Suprapubic skin (tissue), 4 donors: ENCODE measurements at regions not wholly inside any gene's neighbourhood (a gene's known extent, or its start where the extent isn't known, plus 50 kb on each side); places are given as distances from the start of the nearest gene placed in this dataset.

Source experiments
- DNase-seq, 2 donors: peaks; one replicate each; pipeline ENCODE4 v3.0.0-alpha.2; 2019; ENCODE audit warnings: low spot score in 2 of 2
- H3K27ac ChIP-seq: fragments of 200-600 bp; sonication (generic); one replicate; pipeline ENCODE4 v1.5.1; 2019
- H3K27me3 ChIP-seq: fragments of 200-600 bp; sonication (generic); one replicate; pipeline ENCODE4 v1.5.1; 2019
- H3K36me3 ChIP-seq: fragments of 200-600 bp; sonication (generic); one replicate; pipeline ENCODE4 v1.5.1; 2019
- H3K4me1 ChIP-seq: fragments of 200-600 bp; sonication (generic); one replicate; pipeline ENCODE4 v1.5.1; 2019
- H3K4me3 ChIP-seq: fragments of 200-600 bp; sonication (generic); one replicate; pipeline ENCODE4 v1.5.1; 2019; ENCODE audit warnings: mild to moderate bottlenecking
- H3K9me3 ChIP-seq: fragments of 200-600 bp; sonication (generic); one replicate; pipeline ENCODE4 v1.5.1; 2019
- EP300 ChIP-seq: sonication (generic); formaldehyde crosslinking; IDR thresholded peaks from one replicate; pipeline ENCODE4 v1.6.1; 2017; ENCODE audit warnings: antibody characterized with exemption
- POLR2A ChIP-seq, 2 donors: fragments of 450-650 bp; IDR thresholded peaks; one replicate each; pipeline ENCODE4 v1.6.1; 2017; ENCODE audit warnings: antibody characterized with exemption in 2 of 2, mild to moderate bottlenecking in 2 of 2, moderate library complexity in 2 of 2
- POLR2AphosphoS5 ChIP-seq, 3 donors: sonication (generic); formaldehyde crosslinking; IDR thresholded peaks; one replicate each; pipeline ENCODE4 v1.6.1; 2017; ENCODE audit warnings: antibody characterized with exemption in 3 of 3
- WGBS: methylation state at CpG from one replicate; pipeline ENCODE4 v1.1.5; 2018; 5-methylcytosine and 5-hydroxymethylcytosine counted together
- TF ChIP-seq, protein P1 (sequence below), 2 donors: fragments of 200-600 bp in 1 of 2; fragments of 450-650 bp in 1 of 2; sonication (generic) in 1 of 2; IDR thresholded peaks; one replicate each; pipeline ENCODE4 v1.5.1; 2016 to 2019; ENCODE audit warnings: antibody characterized with exemption in 2 of 2, mild to moderate bottlenecking in 1 of 2, moderate library complexity in 1 of 2

DNA sequence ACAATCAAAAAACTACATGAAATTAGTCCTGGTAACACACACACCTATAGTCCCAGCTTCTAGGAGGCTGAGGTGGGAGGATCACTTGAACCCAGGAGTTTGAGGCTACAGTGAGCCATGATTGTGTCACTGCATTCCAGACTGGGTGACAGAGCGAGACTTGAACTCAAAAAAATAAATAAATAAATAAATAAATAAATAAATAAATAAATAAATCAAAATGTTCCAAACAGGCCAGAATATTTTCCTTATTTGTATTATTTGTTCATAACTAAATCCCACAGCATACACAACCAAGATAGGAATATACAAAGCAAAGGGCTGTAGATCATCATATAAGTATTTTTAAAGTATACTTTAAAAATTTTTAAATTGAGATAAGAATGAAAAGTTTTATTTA lies 537.2 kb upstream of the CDH8 start:
- H3K4me1 ChIP-seq: no peaks in the 10 kb centered on the region
- H3K9me3 ChIP-seq: no peaks in the 10 kb centered on the region
- H3K4me3 ChIP-seq: no peak overlapping the region
- H3K36me3 ChIP-seq: no peaks in the 10 kb centered on the region
- TF ChIP-seq POLR2A (IDR thresholded peaks at IDR 0.05): no peak
- TF ChIP-seq, protein P1, sequence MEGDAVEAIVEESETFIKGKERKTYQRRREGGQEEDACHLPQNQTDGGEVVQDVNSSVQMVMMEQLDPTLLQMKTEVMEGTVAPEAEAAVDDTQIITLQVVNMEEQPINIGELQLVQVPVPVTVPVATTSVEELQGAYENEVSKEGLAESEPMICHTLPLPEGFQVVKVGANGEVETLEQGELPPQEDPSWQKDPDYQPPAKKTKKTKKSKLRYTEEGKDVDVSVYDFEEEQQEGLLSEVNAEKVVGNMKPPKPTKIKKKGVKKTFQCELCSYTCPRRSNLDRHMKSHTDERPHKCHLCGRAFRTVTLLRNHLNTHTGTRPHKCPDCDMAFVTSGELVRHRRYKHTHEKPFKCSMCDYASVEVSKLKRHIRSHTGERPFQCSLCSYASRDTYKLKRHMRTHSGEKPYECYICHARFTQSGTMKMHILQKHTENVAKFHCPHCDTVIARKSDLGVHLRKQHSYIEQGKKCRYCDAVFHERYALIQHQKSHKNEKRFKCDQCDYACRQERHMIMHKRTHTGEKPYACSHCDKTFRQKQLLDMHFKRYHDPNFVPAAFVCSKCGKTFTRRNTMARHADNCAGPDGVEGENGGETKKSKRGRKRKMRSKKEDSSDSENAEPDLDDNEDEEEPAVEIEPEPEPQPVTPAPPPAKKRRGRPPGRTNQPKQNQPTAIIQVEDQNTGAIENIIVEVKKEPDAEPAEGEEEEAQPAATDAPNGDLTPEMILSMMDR (IDR thresholded peaks at IDR 0.05): no peak
- no peak for TF ChIP-seq POLR2AphosphoS5 (IDR thresholded peaks at IDR 0.05)
- no peak for TF ChIP-seq EP300
- H3K27ac ChIP-seq: no peak overlapping the region
- 73% methylated on average over 1 of the region's 1 CpG for WGBS
- DNase-seq: no peak
- H3K27me3 ChIP-seq: no peaks in the 10 kb centered on the region

DNA sequence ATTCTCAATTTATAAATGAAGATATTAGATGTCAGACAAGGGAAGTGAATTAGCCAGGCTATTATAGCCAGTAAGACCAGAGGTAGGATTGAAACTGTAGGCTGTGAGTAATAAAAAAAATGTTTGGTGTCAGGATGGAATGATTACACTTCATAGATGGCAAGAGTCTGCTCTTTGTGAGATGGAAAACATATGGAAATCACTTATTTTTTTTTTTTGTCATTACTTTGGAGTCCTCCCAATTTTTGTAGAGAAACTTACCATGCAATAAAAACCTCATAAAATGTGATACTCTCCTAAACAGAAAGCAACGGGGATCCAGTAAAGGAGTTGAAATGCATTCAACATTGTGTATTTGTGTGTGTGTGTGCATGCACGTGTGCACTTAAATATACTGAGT lies 532.7 kb upstream of the CDH8 start:
- Histone ChIP-seq H3K27ac (no peak overlapping the region), H3K9me3 (no peaks in the 10 kb centered on the region), H3K36me3 (no peaks in the 10 kb centered on the region), H3K4me1 (no peaks in the 10 kb centered on the region), H3K4me3 (no peak overlapping the region), H3K27me3 (no peaks in the 10 kb centered on the region)
- no peak for TF ChIP-seq POLR2AphosphoS5 (IDR thresholded peaks at IDR 0.05)
- no peak for TF ChIP-seq POLR2A (IDR thresholded peaks at IDR 0.05)
- TF ChIP-seq, protein P1 (IDR thresholded peaks at IDR 0.05): no peak
- no peak for TF ChIP-seq EP300
- no peak for DNase-seq
- WGBS: 74% methylated on average over 2 of the region's 2 CpGs

DNA sequence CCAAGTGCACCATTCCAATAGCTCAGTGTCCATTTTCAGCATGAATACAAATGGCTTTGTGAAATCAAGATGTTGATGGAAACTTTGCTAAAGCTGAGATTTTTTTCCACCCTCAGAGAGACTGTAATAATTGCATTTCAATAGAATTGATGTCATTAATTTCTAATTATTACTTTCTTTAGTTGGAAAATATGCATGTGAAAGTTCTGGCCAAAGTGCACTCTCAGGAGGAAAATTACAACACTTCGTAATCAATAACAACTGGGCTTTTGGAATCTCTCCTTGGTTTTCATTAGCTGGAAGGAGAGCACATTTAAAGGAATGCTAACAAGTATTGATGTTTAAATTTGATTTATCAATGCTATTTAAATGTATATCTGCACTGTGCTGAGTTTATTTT lies 529.5 kb upstream of the CDH8 start:
- Histone ChIP-seq H3K27ac (no peak overlapping the region), H3K4me3 (no peak overlapping the region), H3K4me1 (no peaks in the 10 kb centered on the region), H3K36me3 (no peaks in the 10 kb centered on the region), H3K9me3 (no peaks in the 10 kb centered on the region), H3K27me3 (no peaks in the 10 kb centered on the region)
- no peak for DNase-seq
- TF ChIP-seq EP300 (no peak), POLR2AphosphoS5 (IDR thresholded peaks at IDR 0.05) (no peak), POLR2A (IDR thresholded peaks at IDR 0.05) (no peak)
- TF ChIP-seq, protein P1 (IDR thresholded peaks at IDR 0.05): no peak
- 50% methylated on average over 1 of the region's 1 CpG for WGBS

DNA sequence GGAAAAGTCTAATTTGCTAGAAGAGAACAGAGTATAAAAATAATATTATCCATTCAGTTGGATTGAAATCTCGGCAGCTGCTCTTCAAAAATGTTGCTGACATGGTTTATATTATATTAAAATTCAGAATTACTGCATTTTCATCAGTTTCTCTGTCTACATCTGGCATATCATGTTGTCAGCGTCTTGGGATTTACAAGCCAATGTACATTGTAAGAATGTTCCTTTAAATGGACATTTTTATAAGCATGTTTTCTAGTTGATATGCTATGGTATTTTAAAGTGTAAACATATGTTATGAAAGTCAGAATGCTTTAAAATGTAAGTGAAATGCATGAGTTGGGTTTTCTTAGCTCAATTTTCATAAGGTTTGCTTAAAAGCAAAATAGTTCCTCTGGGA lies 528.1 kb upstream of the CDH8 start:
- DNase-seq: no peak
- H3K4me1 ChIP-seq: no peaks in the 10 kb centered on the region
- TF ChIP-seq EP300 (no peak), POLR2A (IDR thresholded peaks at IDR 0.05) (no peak), POLR2AphosphoS5 (IDR thresholded peaks at IDR 0.05) (no peak)
- TF ChIP-seq, protein P1 (IDR thresholded peaks at IDR 0.05): no peak
- H3K4me3 ChIP-seq: no peak overlapping the region
- no peaks in the 10 kb centered on the region for H3K36me3 ChIP-seq
- H3K27ac ChIP-seq: no peak overlapping the region
- 68% methylated on average over 2 of the region's 2 CpGs for WGBS
- no peaks in the 10 kb centered on the region for H3K27me3 ChIP-seq
- no peaks in the 10 kb centered on the region for H3K9me3 ChIP-seq

- Histone ChIP-seq H3K27me3 (no peaks in the 10 kb centered on the region), H3K9me3 (peaks cover 3% of the 10 kb centered on the region), H3K36me3 (no peaks in the 10 kb centered on the region)
Observed at GRCh38 chr16:62562121-62562520, 525.9 kb upstream of the CDH8 start.

More at GRCh38 chr16:62562121-62562520, 525.9 kb upstream of the CDH8 start:
- DNase-seq: no peak
- Histone ChIP-seq H3K4me1 (no peaks in the 10 kb centered on the region), H3K27ac (no peak overlapping the region), H3K4me3 (no peak overlapping the region)
- TF ChIP-seq, protein P1 (IDR thresholded peaks at IDR 0.05): no peak
- TF ChIP-seq POLR2AphosphoS5 (IDR thresholded peaks at IDR 0.05): no peak
- TF ChIP-seq POLR2A (IDR thresholded peaks at IDR 0.05): no peak
- TF ChIP-seq EP300: no peak
